OCI-LY7 (cell line): ENCODE measurements at regions not wholly inside any gene's neighbourhood (a gene's known extent, or its start where the extent isn't known, plus 50 kb on each side); places are given as distances from the start of the nearest gene placed in this dataset.

Experiments
- BruUV-seq: library from RNA; stranded (reverse); fragments of 400-500 nt; replicated peaks from 2 replicates; lab custom pipeline; 2021; lab: Mats Ljungman, UMichigan
- CTCF ChIA-PET: fragments of 300-600 bp; sonication (Branson Sonifier 250); formaldehyde crosslinking; loops from one replicate; lab custom pipeline; 2022; ENCODE audit warnings: antibody characterized with exemption; ENCODE audit not compliant: unreplicated experiment; lab: Charles Lee
- POLR2A ChIA-PET: fragments of 300-600 bp; sonication (Branson Sonifier 250); formaldehyde crosslinking; loops from one replicate; lab custom pipeline; 2022; ENCODE audit warnings: antibody characterized with exemption; lab: Charles Lee
- DNase-seq: peaks from one replicate; pipeline ENCODE4 v3.0.0-alpha.2; 2015; ENCODE audit warnings: low spot score
- H2AFZ ChIP-seq: fragments of 200-600 bp; sonication (generic), shearing (Covaris generic); 2 replicates; pipeline ENCODE4 v1.6.1; 2014; ENCODE audit warnings: mild to moderate bottlenecking, antibody characterized with exemption, low read length, moderate library complexity
- H3K27ac ChIP-seq: fragments of 200-600 bp; sonication (generic); 2 replicates; pipeline ENCODE4 v1.5.1; 2014; ENCODE audit warnings: mixed run types, low read depth, mild to moderate bottlenecking, moderate library complexity, low read length, inconsistent platforms; ENCODE audit not compliant: poor library complexity, severe bottlenecking
- H3K36me3 ChIP-seq: fragments of 200-600 bp; sonication (generic); 2 replicates; pipeline ENCODE4 v1.6.1; 2014; ENCODE audit warnings: mild to moderate bottlenecking, antibody characterized with exemption, low read length, moderate library complexity, mixed read lengths; ENCODE audit not compliant: insufficient read depth
- H3K4me1 ChIP-seq: fragments of 200-600 bp; sonication (generic); 2 replicates; pipeline ENCODE4 v1.5.1; 2014; ENCODE audit warnings: mild to moderate bottlenecking, low read length; ENCODE audit not compliant: insufficient read depth, poor library complexity, severe bottlenecking
- H3K4me2 ChIP-seq: fragments of 200-600 bp; sonication (generic); 2 replicates; pipeline ENCODE4 v1.6.1; 2014; ENCODE audit warnings: mild to moderate bottlenecking, low read length
- H3K4me3 ChIP-seq: fragments of 200-600 bp; sonication (generic); 2 replicates; pipeline ENCODE4 v1.5.1; 2014; ENCODE audit warnings: mild to moderate bottlenecking, low read depth, low read length; ENCODE audit not compliant: poor library complexity, severe bottlenecking
- H3K79me2 ChIP-seq: fragments of 200-600 bp; sonication (generic); 2 replicates; pipeline ENCODE4 v1.6.1; 2016; ENCODE audit warnings: low read depth, mild to moderate bottlenecking, low read length, moderate library complexity, mixed read lengths; ENCODE audit not compliant: insufficient read depth
- H3K9me2 ChIP-seq: fragments of 200-600 bp; sonication (generic); 2 replicates; pipeline ENCODE4 v1.6.1; 2016; ENCODE audit warnings: mild to moderate bottlenecking, low read length, mixed read lengths; ENCODE audit not compliant: insufficient read depth
- H3K9me3 ChIP-seq: fragments of 200-600 bp; sonication (generic); 2 replicates; pipeline ENCODE4 v1.6.1; 2014; ENCODE audit warnings: mild to moderate bottlenecking, mixed run types, low read length, mixed read lengths
- H4K20me1 ChIP-seq: fragments of 200-600 bp; sonication (generic); 2 replicates; pipeline ENCODE4 v1.6.1; 2014; ENCODE audit warnings: mild to moderate bottlenecking, antibody characterized with exemption, low read length, moderate library complexity, mixed read lengths; ENCODE audit not compliant: insufficient read depth
- EZH2phosphoT487 ChIP-seq: fragments of 200-600 bp; sonication (generic); IDR thresholded peaks from 2 replicates; pipeline ENCODE4 v1.6.1; 2018; ENCODE audit warnings: low read depth, borderline replicate concordance, mild to moderate bottlenecking, mixed run types, antibody characterized with exemption, low read length, moderate library complexity, mixed read lengths
- intact Hi-C: fragments of 100-400 bp; cut with micrococcal nuclease; formaldehyde crosslinking; loops from one replicate; pipeline ENCODE4 v1.10.0; 2022; ENCODE audit not compliant: unreplicated experiment
- TF ChIP-seq, protein P1 (sequence below): fragments of 200-600 bp; sonication (generic); conservative IDR thresholded peaks from 2 replicates; pipeline ENCODE4 v1.5.1; 2014; ENCODE audit warnings: mild to moderate bottlenecking, antibody characterized with exemption, low read length, moderate library complexity, mixed read lengths

DNA sequence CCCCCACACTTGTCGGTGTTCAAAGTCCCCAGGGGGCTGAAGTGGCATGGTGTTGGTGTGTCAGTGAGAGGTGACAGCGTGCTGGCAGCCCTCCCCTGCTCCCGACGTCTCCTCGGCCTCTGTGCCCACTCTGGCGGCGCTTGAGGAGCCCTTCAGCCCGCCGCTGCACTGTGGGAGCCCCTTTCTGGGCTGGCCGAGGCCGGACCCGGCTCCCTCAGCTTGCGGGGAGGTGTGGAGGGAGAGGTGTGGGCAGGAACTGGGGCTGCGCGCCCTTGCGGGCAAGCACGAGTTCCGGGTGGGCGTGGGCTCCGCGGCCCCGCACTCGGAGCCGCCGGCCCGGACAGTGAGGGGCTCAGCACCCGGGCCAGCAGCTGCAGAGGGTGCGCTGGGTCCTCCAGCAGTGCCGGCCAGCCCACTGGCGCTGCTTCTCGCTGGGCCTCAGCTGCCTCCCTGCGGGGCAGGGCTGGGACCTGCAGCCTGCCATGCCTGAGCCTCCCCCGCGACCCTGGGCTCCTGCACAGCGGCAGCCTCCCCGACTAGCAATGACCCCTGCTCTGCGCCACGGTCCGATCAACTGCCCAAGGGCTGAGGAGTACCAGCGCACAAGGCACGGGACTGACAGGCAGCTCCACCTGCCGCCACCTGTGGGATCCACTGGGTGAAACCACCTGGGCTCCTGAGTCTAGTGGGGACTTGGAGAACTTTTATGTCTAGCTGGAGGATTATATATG lies 224.1 kb upstream of the RIOK2 start:
- no peak overlapping the region for H2AFZ ChIP-seq
- no peaks in the 10 kb centered on the region for H4K20me1 ChIP-seq
- H3K4me2 ChIP-seq = no peak overlapping the region
- H3K4me3 ChIP-seq = no peak overlapping the region
- BruUV-seq = no TSS peak
- TF ChIP-seq, protein P1, sequence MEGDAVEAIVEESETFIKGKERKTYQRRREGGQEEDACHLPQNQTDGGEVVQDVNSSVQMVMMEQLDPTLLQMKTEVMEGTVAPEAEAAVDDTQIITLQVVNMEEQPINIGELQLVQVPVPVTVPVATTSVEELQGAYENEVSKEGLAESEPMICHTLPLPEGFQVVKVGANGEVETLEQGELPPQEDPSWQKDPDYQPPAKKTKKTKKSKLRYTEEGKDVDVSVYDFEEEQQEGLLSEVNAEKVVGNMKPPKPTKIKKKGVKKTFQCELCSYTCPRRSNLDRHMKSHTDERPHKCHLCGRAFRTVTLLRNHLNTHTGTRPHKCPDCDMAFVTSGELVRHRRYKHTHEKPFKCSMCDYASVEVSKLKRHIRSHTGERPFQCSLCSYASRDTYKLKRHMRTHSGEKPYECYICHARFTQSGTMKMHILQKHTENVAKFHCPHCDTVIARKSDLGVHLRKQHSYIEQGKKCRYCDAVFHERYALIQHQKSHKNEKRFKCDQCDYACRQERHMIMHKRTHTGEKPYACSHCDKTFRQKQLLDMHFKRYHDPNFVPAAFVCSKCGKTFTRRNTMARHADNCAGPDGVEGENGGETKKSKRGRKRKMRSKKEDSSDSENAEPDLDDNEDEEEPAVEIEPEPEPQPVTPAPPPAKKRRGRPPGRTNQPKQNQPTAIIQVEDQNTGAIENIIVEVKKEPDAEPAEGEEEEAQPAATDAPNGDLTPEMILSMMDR = no peak
- no peak for TF ChIP-seq EZH2phosphoT487
- CTCF ChIA-PET = no interaction called here
- no peaks in the 10 kb centered on the region for H3K9me3 ChIP-seq
- no peak for DNase-seq
- H3K79me2 ChIP-seq = no peaks in the 10 kb centered on the region
- no peaks in the 10 kb centered on the region for H3K9me2 ChIP-seq
- no peaks in the 10 kb centered on the region for H3K36me3 ChIP-seq
- H3K27ac ChIP-seq = no peak overlapping the region
- POLR2A ChIA-PET = interaction anchor here (0.6 to 0.8 kb wide), 2 partner anchors 15 to 192 kb away, joined by 3 read pairs; no protein-coding TSS in a partner anchor
- H3K4me1 ChIP-seq = no peaks in the 10 kb centered on the region
- intact Hi-C loops = no loop called here

DNA sequence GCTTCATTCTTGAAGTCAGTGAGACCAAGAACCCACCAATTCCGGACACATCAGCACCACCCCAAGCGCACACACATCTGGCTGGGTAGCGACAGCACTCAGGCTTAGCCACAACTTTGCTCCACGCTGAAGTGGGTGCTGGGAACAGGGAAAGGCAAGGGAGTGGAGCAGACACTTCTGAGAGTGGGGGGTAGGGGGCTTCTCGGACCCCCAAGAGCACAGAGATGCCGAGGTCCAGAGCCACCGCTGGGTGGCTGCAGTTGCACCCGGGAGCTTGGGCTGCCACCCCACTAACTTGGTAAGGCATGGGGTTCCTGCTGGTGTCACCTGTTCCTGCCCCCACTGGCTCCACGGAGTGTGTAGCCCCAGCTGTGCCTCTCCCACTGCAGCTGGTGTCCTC lies 225.3 kb upstream of the RIOK2 start:
- CTCF ChIA-PET = no interaction called here
- Histone ChIP-seq H3K4me3 (no peak overlapping the region), H3K4me2 (no peak overlapping the region), H3K27ac (no peak overlapping the region), H3K4me1 (no peaks in the 10 kb centered on the region), H2AFZ (no peak overlapping the region), H3K36me3 (no peaks in the 10 kb centered on the region), H3K9me3 (no peaks in the 10 kb centered on the region), H3K79me2 (no peaks in the 10 kb centered on the region), H4K20me1 (no peaks in the 10 kb centered on the region), H3K9me2 (no peaks in the 10 kb centered on the region)
- no TSS peak for BruUV-seq
- POLR2A ChIA-PET = interaction anchor here (0.5 kb wide), 1 partner anchor 51 kb away, joined by 4 read pairs; no protein-coding TSS in a partner anchor
- intact Hi-C loops = no loop called here
- TF ChIP-seq EZH2phosphoT487 = no peak
- TF ChIP-seq, protein P1 = no peak
- no peak for DNase-seq

DNA sequence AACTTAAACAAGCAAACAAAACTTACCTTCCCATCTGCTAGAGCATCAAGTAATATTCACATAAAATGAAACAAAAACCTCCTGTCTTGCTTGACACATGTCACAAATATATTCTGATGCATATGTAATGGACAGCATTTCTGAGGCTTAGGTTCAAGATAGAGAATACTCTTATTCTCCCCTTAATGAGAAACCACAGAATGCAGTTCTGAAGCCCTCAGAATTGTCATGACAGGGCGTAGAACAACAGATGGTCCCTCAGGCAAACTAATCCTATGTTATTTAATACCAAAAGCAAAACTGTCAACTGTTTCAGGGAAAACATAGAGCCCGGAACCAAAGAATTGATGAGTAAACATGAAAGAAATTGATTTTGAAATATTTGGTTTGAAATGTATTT lies 229.9 kb upstream of the RIOK2 start:
- H2AFZ ChIP-seq = no peak overlapping the region
- H3K27ac ChIP-seq = no peak overlapping the region
- H3K36me3 ChIP-seq = no peaks in the 10 kb centered on the region
- TF ChIP-seq, protein P1 = no peak
- TF ChIP-seq EZH2phosphoT487 = no peak
- H3K4me3 ChIP-seq = no peak overlapping the region
- H3K79me2 ChIP-seq = no peaks in the 10 kb centered on the region
- no peaks in the 10 kb centered on the region for H3K9me3 ChIP-seq
- H3K4me1 ChIP-seq = no peaks in the 10 kb centered on the region
- no peaks in the 10 kb centered on the region for H3K9me2 ChIP-seq
- no peak overlapping the region for H3K4me2 ChIP-seq
- DNase-seq = no peak
- intact Hi-C loops = no loop called here
- H4K20me1 ChIP-seq = no peaks in the 10 kb centered on the region
- ChIA-PET CTCF (no interaction called here), POLR2A (no interaction called here)
- BruUV-seq = no TSS peak
